ENCODE measurements at regions not wholly inside any gene's neighbourhood (a gene's known extent, or its start where the extent isn't known, plus 50 kb on each side); places are given as distances from the start of the nearest gene placed in this dataset.
"Not testable (repeated sequence)": the region's sequence is repeated elsewhere in the genome, so short reads cannot be mapped to it uniquely, and the experiment has no call there.

- DNase-seq (ENCODE audit: missing footprints) (no peak), ATAC-seq (no peak)
- intact Hi-C loops (cut with DNase I) = loop anchor here (10.0 kb wide), 2 partner anchors 174 to 964 kb away; no protein-coding TSS in a partner anchor
Measured at GRCh38 chr5:53260446-53260845, 150.9 kb upstream of the MOCS2 start.

- DNase-seq (ENCODE audit: missing footprints) (no peak), ATAC-seq (no peak)
- intact Hi-C loops (cut with DNase I) = loop anchor here (10.0 kb wide), 2 partner anchors 174 to 964 kb away; no protein-coding TSS in a partner anchor
Measured at GRCh38 chr5:53261245-53261644, 151.7 kb upstream of the MOCS2 start.

- DNase-seq (ENCODE audit: missing footprints) (no peak), ATAC-seq (peak; percentile 67)
- intact Hi-C loops (cut with DNase I) = loop anchor here (10.0 kb wide), 2 partner anchors 172 to 962 kb away; no protein-coding TSS in a partner anchor
Measured at GRCh38 chr5:53262348-53262970, 152.9 kb upstream of the MOCS2 start.

- ATAC-seq = peak; percentile 24
- intact Hi-C loops (cut with DNase I) = loop anchor here (10.0 kb wide), 2 partner anchors 172 to 962 kb away; no protein-coding TSS in a partner anchor
- DNase-seq (ENCODE audit: missing footprints) = no peak
Measured at GRCh38 chr5:53263151-53263550, 153.6 kb upstream of the MOCS2 start.

GRCh38 chr5:53265043-53265442, 155.5 kb upstream of the MOCS2 start:
- no peak for DNase-seq (ENCODE audit: missing footprints)
- intact Hi-C loops (cut with DNase I) = loop anchor here (10.0 kb wide), 2 partner anchors 170 to 960 kb away; no protein-coding TSS in a partner anchor
- no peak for ATAC-seq

- not testable (repeated sequence) for ATAC-seq
- intact Hi-C loops (cut with DNase I) = loop anchor here (10.0 kb wide), 2 partner anchors 167 to 957 kb away; no protein-coding TSS in a partner anchor
Measured at GRCh38 chr5:53268241-53268640, 158.7 kb upstream of the MOCS2 start.

GRCh38 chr5:53275666-53276065, 166.1 kb upstream of the MOCS2 start:
- no peak for ATAC-seq
- intact Hi-C loops (cut with DNase I) = no loop called here

More at GRCh38 chr5:53268241-53268640, 158.7 kb upstream of the MOCS2 start:
- not testable (repeated sequence) for DNase-seq (ENCODE audit: missing footprints)

GRCh38 chr5:53276825-53277224, 167.3 kb upstream of the MOCS2 start:
- intact Hi-C loops (cut with DNase I) = no loop called here
- DNase-seq (ENCODE audit: missing footprints) (no peak), ATAC-seq (peak; percentile 98)

More at GRCh38 chr5:53275666-53276065, 166.1 kb upstream of the MOCS2 start:
- no peak for DNase-seq (ENCODE audit: missing footprints)

GRCh38 chr5:53277491-53277890, 167.9 kb upstream of the MOCS2 start:
- intact Hi-C loops (cut with DNase I) = no loop called here
- ATAC-seq (no peak), DNase-seq (ENCODE audit: missing footprints) (no peak)

GRCh38 chr5:53287573-53287972, 178.0 kb upstream of the MOCS2 start:
- ATAC-seq (no peak), DNase-seq (ENCODE audit: missing footprints) (no peak)
- intact Hi-C loops (cut with DNase I) = no loop called here

- intact Hi-C loops (cut with DNase I) = no loop called here
- DNase-seq (ENCODE audit: missing footprints) = no peak
- ATAC-seq = no peak
Measured at GRCh38 chr5:53288511-53288910, 179.0 kb upstream of the MOCS2 start.

GRCh38 chr5:53291047-53291446, 181.5 kb upstream of the MOCS2 start:
- ATAC-seq (no peak), DNase-seq (ENCODE audit: missing footprints) (no peak)
- intact Hi-C loops (cut with DNase I) = no loop called here

- peak; percentile 86 for ATAC-seq
- intact Hi-C loops (cut with DNase I) = no loop called here
- no peak for DNase-seq (ENCODE audit: missing footprints)
Measured at GRCh38 chr5:53291528-53291927, 182.0 kb upstream of the MOCS2 start.

- no peak for DNase-seq (ENCODE audit: missing footprints)
- intact Hi-C loops (cut with DNase I) = no loop called here
- no peak for ATAC-seq
Measured at GRCh38 chr5:53298841-53299240, 181.6 kb upstream of the FST start.

- intact Hi-C loops (cut with DNase I) = no loop called here
- ATAC-seq (peak; percentile 76), DNase-seq (ENCODE audit: missing footprints) (no peak)
Measured at GRCh38 chr5:53302529-53302928, 177.9 kb upstream of the FST start.

- no peak for DNase-seq (ENCODE audit: missing footprints)
- no peak for ATAC-seq
- intact Hi-C loops (cut with DNase I) = no loop called here
Measured at GRCh38 chr5:53303105-53303504, 177.3 kb upstream of the FST start.

- DNase-seq (ENCODE audit: missing footprints); intact Hi-C loops (cut with DNase I); ATAC-seq: not testable (repeated sequence)
Measured at GRCh38 chr5:53305316-53305715, 175.1 kb upstream of the FST start.

GRCh38 chr5:53309653-53310052, 170.8 kb upstream of the FST start:
- ATAC-seq = no peak
- intact Hi-C loops (cut with DNase I) = no loop called here
- DNase-seq (ENCODE audit: missing footprints) = no peak

GRCh38 chr5:53311681-53312080, 168.7 kb upstream of the FST start:
- no peak for DNase-seq (ENCODE audit: missing footprints)
- no peak for ATAC-seq
- intact Hi-C loops (cut with DNase I) = no loop called here

- ATAC-seq (no peak), DNase-seq (ENCODE audit: missing footprints) (no peak)
- intact Hi-C loops (cut with DNase I) = no loop called here
Measured at GRCh38 chr5:53313145-53313544, 167.3 kb upstream of the FST start.

- DNase-seq (ENCODE audit: missing footprints) = no peak
- no peak for ATAC-seq
Measured at GRCh38 chr5:53318303-53318702, 162.1 kb upstream of the FST start.

More at GRCh38 chr5:53318303-53318702, 162.1 kb upstream of the FST start:
- intact Hi-C loops (cut with DNase I) = no loop called here

Measured in Right ventricle myocardium inferior (tissue), 1 donor.